ENCODE measurements at regions not wholly inside any gene's neighbourhood (a gene's known extent, or its start where the extent isn't known, plus 50 kb on each side); places are given as distances from the start of the nearest gene placed in this dataset.
A peak's percentile ranks its signal among the peaks of the same experiment; 100 is the strongest.
"Not testable (repeated sequence)": the region's sequence is repeated elsewhere in the genome, so short reads cannot be mapped to it uniquely, and the experiment has no call there.

DNA sequence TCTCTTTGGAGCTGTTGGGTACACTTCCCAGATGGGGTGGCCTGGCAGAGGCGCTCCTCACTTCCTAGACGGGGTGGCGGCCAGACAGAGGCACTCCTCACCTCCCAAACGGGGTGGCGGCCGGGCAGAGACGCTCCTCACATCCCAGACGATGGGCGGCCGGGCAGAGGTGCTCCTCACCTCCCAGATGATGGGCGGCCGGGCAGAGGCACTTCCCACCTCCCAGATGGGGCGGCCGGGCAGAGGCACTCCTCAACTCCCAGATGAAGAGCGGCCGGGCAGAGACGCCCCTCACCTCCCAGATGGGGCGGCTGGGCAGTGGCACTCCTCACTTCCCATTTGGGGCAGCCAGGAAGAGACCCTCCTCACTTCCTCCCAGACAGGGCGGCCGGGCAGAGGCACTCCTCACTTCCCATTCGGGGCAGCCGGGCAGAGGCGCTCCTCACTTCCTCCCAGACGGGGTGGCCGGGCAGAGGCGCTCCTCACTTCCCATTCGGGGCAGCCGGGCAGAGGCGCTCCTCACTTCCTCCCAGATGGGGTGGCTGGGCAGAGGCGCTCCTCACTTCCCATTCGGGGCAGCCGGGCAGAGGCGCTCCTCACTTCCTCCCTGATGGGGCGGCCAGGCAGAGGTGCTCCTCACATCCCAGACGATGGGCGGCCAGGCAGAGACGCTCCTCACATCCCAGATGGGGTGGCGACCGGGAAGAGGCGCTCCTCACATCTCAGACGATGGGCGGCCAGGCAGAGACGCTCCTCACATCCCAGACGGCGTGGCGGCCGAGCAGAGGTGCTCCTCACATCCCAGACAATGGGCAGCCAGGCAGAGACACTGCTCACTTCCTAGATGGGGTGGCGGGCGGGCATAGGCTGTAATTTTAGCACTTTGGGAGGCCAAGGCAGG lies 105.3 kb downstream of the ERMARD start:
- H3K27ac ChIP-seq (ENCODE audit: low read depth, low read length); H3K9ac ChIP-seq (ENCODE audit: low read length); H3K4me3 ChIP-seq (ENCODE audit: low read depth, low read length); H3K36me3 ChIP-seq (ENCODE audit: control insufficient read depth, insufficient read depth, low read length); H3K4me1 ChIP-seq (ENCODE audit: control insufficient read depth, insufficient read depth, low read length); H3K27me3 ChIP-seq (ENCODE audit: control insufficient read depth, insufficient read depth, low read length): not testable (repeated sequence)
- H3K9me3 ChIP-seq (ENCODE audit: control insufficient read depth, insufficient read depth, low read depth, low read length): peaks cover 31% of the 10 kb centered on the region

GRCh38 chr6:169854813-169855212 lies 103.4 kb downstream of the ERMARD start:
- H3K27ac ChIP-seq (ENCODE audit: low read depth, low read length): no peak overlapping the region
- peaks cover 31% of the 10 kb centered on the region for H3K9me3 ChIP-seq (ENCODE audit: control insufficient read depth, insufficient read depth, low read depth, low read length)
- no peaks in the 10 kb centered on the region for H3K27me3 ChIP-seq (ENCODE audit: control insufficient read depth, insufficient read depth, low read length)
- H3K36me3 ChIP-seq (ENCODE audit: control insufficient read depth, insufficient read depth, low read length): no peaks in the 10 kb centered on the region
- H3K4me1 ChIP-seq (ENCODE audit: control insufficient read depth, insufficient read depth, low read length): peaks cover 11% of the 10 kb centered on the region
- no peak overlapping the region for H3K4me3 ChIP-seq (ENCODE audit: low read depth, low read length)
- no peak overlapping the region for H3K9ac ChIP-seq (ENCODE audit: low read length)

GRCh38 chr6:169854083-169854725 lies 102.8 kb downstream of the ERMARD start:
- Histone ChIP-seq H3K9ac (ENCODE audit: low read length) (no peak overlapping the region), H3K27me3 (ENCODE audit: control insufficient read depth, insufficient read depth, low read length) (no peaks in the 10 kb centered on the region), H3K36me3 (ENCODE audit: control insufficient read depth, insufficient read depth, low read length) (no peaks in the 10 kb centered on the region), H3K9me3 (ENCODE audit: control insufficient read depth, insufficient read depth, low read depth, low read length) (peaks cover 31% of the 10 kb centered on the region), H3K4me1 (ENCODE audit: control insufficient read depth, insufficient read depth, low read length) (peaks cover 11% of the 10 kb centered on the region), H3K4me3 (ENCODE audit: low read depth, low read length) (no peak overlapping the region), H3K27ac (ENCODE audit: low read depth, low read length) (no peak overlapping the region)

GRCh38 chr6:169853196-169854082 lies 102.0 kb downstream of the ERMARD start:
- Histone ChIP-seq H3K27ac (ENCODE audit: low read depth, low read length) (no peak overlapping the region), H3K9me3 (ENCODE audit: control insufficient read depth, insufficient read depth, low read depth, low read length) (peaks cover 30% of the 10 kb centered on the region), H3K36me3 (ENCODE audit: control insufficient read depth, insufficient read depth, low read length) (no peaks in the 10 kb centered on the region), H3K9ac (ENCODE audit: low read length) (no peak overlapping the region), H3K4me1 (ENCODE audit: control insufficient read depth, insufficient read depth, low read length) (peaks cover 11% of the 10 kb centered on the region), H3K4me3 (ENCODE audit: low read depth, low read length) (no peak overlapping the region), H3K27me3 (ENCODE audit: control insufficient read depth, insufficient read depth, low read length) (no peaks in the 10 kb centered on the region)

GRCh38 chr6:169852504-169853195 lies 101.2 kb downstream of the ERMARD start:
- no peak overlapping the region for H3K27ac ChIP-seq (ENCODE audit: low read depth, low read length)

GRCh38 chr6:169851641-169852503 lies 100.5 kb downstream of the ERMARD start:
- Histone ChIP-seq H3K27me3 (ENCODE audit: control insufficient read depth, insufficient read depth, low read length) (no peaks in the 10 kb centered on the region), H3K4me3 (ENCODE audit: low read depth, low read length) (no peak overlapping the region), H3K27ac (ENCODE audit: low read depth, low read length) (no peak overlapping the region), H3K9ac (ENCODE audit: low read length) (peak overlapping the region; percentile 16), H3K36me3 (ENCODE audit: control insufficient read depth, insufficient read depth, low read length) (no peaks in the 10 kb centered on the region), H3K9me3 (ENCODE audit: control insufficient read depth, insufficient read depth, low read depth, low read length) (peaks cover 15% of the 10 kb centered on the region), H3K4me1 (ENCODE audit: control insufficient read depth, insufficient read depth, low read length) (peaks cover 11% of the 10 kb centered on the region)

More at GRCh38 chr6:169852504-169853195, 101.2 kb downstream of the ERMARD start:
- Histone ChIP-seq H3K4me3 (ENCODE audit: low read depth, low read length) (no peak overlapping the region), H3K9me3 (ENCODE audit: control insufficient read depth, insufficient read depth, low read depth, low read length) (peaks cover 22% of the 10 kb centered on the region), H3K27me3 (ENCODE audit: control insufficient read depth, insufficient read depth, low read length) (no peaks in the 10 kb centered on the region), H3K9ac (ENCODE audit: low read length) (no peak overlapping the region), H3K36me3 (ENCODE audit: control insufficient read depth, insufficient read depth, low read length) (no peaks in the 10 kb centered on the region), H3K4me1 (ENCODE audit: control insufficient read depth, insufficient read depth, low read length) (peaks cover 11% of the 10 kb centered on the region)

DNA sequence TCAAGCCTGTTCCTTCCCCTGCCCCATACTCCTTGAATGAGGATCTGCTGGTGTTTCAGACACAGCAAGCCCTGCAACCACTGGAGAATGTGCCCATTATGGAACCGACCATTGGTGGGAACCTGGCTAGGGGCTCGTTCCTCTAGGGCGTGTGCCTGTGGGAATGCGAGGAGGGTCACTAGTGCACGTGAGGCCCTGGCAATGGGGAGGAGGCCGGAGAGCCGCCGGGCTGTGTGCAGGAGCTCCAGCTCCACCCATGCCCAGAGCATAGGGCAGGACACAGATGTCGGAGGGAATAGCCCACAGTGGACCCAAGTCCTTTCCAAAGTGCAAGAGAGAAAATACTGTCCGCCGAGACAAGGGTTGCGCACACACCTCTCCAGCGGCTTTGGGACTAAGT lies 99.3 kb downstream of the ERMARD start:
- Histone ChIP-seq H3K27me3 (ENCODE audit: control insufficient read depth, insufficient read depth, low read length) (no peaks in the 10 kb centered on the region; the same call in 1 of the 2 replicates), H3K4me3 (ENCODE audit: low read depth, low read length) (no peak overlapping the region), H3K27ac (ENCODE audit: low read depth, low read length) (no peak overlapping the region), H3K36me3 (ENCODE audit: control insufficient read depth, insufficient read depth, low read length) (no peaks in the 10 kb centered on the region), H3K9ac (ENCODE audit: low read length) (no peak overlapping the region), H3K9me3 (ENCODE audit: control insufficient read depth, insufficient read depth, low read depth, low read length) (peaks cover 14% of the 10 kb centered on the region), H3K4me1 (ENCODE audit: control insufficient read depth, insufficient read depth, low read length) (peaks cover 11% of the 10 kb centered on the region)

DNA sequence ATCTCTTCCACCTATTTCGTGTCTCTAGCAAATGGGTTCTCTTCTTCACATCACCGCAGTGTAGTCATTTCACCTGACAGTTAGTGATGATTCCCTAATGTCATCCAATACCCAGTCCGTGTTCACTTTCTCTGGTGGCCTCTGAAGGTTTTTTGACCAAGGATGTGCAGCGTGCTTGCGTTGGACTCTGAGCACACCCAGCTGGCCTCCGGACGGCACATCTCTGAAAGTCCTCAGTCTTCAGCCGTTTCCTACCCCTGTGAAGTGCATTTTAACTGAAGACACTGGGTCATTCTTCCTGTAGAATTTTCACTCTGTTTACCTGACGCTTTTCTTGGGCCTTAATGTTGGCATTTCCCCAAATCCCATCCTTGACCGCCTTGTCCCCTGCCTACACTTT lies 98.7 kb downstream of the ERMARD start:
- Histone ChIP-seq H3K4me1 (ENCODE audit: control insufficient read depth, insufficient read depth, low read length) (peaks cover 11% of the 10 kb centered on the region), H3K36me3 (ENCODE audit: control insufficient read depth, insufficient read depth, low read length) (no peaks in the 10 kb centered on the region), H3K27me3 (ENCODE audit: control insufficient read depth, insufficient read depth, low read length) (no peaks in the 10 kb centered on the region; the same call in 1 of the 2 replicates), H3K4me3 (ENCODE audit: low read depth, low read length) (no peak overlapping the region), H3K9me3 (ENCODE audit: control insufficient read depth, insufficient read depth, low read depth, low read length) (peaks cover 14% of the 10 kb centered on the region), H3K9ac (ENCODE audit: low read length) (no peak overlapping the region), H3K27ac (ENCODE audit: low read depth, low read length) (no peak overlapping the region)

DNA sequence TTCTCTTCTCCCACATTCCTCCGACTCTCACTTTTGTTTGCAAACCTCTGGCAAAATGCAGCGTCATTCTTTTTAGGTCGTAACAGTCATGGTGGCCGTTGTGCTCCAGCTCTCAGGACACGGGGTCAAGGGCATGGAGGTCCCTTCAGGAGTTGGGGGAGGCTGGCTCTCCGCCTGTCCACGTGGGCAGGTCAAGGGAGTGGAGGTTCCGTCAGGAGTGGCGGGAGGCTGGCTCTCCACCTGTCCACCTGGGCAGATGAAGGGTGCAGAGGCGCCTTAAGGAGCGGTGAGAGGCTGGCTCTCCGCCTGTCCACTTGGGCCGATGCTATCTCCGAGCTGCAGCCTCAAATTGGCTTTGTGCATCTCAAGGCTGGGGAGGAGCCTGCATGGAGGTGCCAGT lies 98.0 kb downstream of the ERMARD start:
- no peak overlapping the region for H3K9ac ChIP-seq (ENCODE audit: low read length)
- H3K27me3 ChIP-seq (ENCODE audit: control insufficient read depth, insufficient read depth, low read length): no peaks in the 10 kb centered on the region; the same call in 1 of the 2 replicates
- no peaks in the 10 kb centered on the region for H3K36me3 ChIP-seq (ENCODE audit: control insufficient read depth, insufficient read depth, low read length)
- H3K27ac ChIP-seq (ENCODE audit: low read depth, low read length): no peak overlapping the region
- no peak overlapping the region for H3K4me3 ChIP-seq (ENCODE audit: low read depth, low read length)
- peaks cover 11% of the 10 kb centered on the region for H3K4me1 ChIP-seq (ENCODE audit: control insufficient read depth, insufficient read depth, low read length)
- H3K9me3 ChIP-seq (ENCODE audit: control insufficient read depth, insufficient read depth, low read depth, low read length): 0 out of 2 replicates have a peak, but pooled peaks cover 6% of the 10 kb centered on the region
